GM23248 (cell line): ENCODE measurements at regions not wholly inside any gene's neighbourhood (a gene's known extent, or its start where the extent isn't known, plus 50 kb on each side); places are given as distances from the start of the nearest gene placed in this dataset.

Experiments used
- DNase-seq: peaks from one replicate; pipeline ENCODE4 v3.0.0-alpha.2; 2015
- H2AFZ ChIP-seq: fragments of 200-600 bp; sonication (generic); 2 replicates; pipeline ENCODE4 v1.6.1; 2016; ENCODE audit warnings: antibody characterized with exemption
- H3F3A ChIP-seq: fragments of 200-600 bp; sonication (generic); 2 replicates; pipeline ENCODE4 v1.6.1; 2016; ENCODE audit warnings: mild to moderate bottlenecking, antibody characterized with exemption, mixed run types; ENCODE audit not compliant: insufficient read depth
- H3K27ac ChIP-seq: fragments of 200-600 bp; sonication (generic); 2 replicates; pipeline ENCODE4 v1.5.1; 2016; ENCODE audit warnings: mild to moderate bottlenecking
- H3K27me3 ChIP-seq: fragments of 200-600 bp; sonication (generic); replicated peaks from 2 replicates; pipeline ENCODE4 v1.6.1; 2016; ENCODE audit warnings: mild to moderate bottlenecking; ENCODE audit not compliant: insufficient read depth
- H3K36me3 ChIP-seq: fragments of 200-600 bp; sonication (generic); 2 replicates; pipeline ENCODE4 v1.6.1; 2016; ENCODE audit warnings: low read depth, mild to moderate bottlenecking
- H3K4me1 ChIP-seq: fragments of 200-600 bp; sonication (generic); 2 replicates; pipeline ENCODE4 v1.6.1; 2016; ENCODE audit warnings: mild to moderate bottlenecking; ENCODE audit not compliant: insufficient read depth
- H3K4me2 ChIP-seq: fragments of 200-600 bp; sonication (generic); one replicate; pipeline ENCODE4 v1.6.1; 2016; ENCODE audit warnings: mild to moderate bottlenecking; ENCODE audit not compliant: unreplicated experiment
- H3K4me3 ChIP-seq: fragments of 200-600 bp; sonication (generic); 2 replicates; pipeline ENCODE4 v1.5.1; 2016; ENCODE audit warnings: mild to moderate bottlenecking
- H3K79me2 ChIP-seq: fragments of 200-600 bp; sonication (generic); 2 replicates; pipeline ENCODE4 v1.6.1; 2016; ENCODE audit warnings: mild to moderate bottlenecking; ENCODE audit not compliant: insufficient read depth
- H3K9ac ChIP-seq: fragments of 200-600 bp; sonication (generic); 2 replicates; pipeline ENCODE4 v1.6.1; 2016; ENCODE audit warnings: mild to moderate bottlenecking
- H3K9me2 ChIP-seq: fragments of 200-600 bp; sonication (generic); 2 replicates; pipeline ENCODE4 v1.6.1; 2016; ENCODE audit warnings: mixed run types, mild to moderate bottlenecking, moderate library complexity; ENCODE audit not compliant: insufficient read depth
- H3K9me3 ChIP-seq: fragments of 200-600 bp; sonication (generic); one replicate; pipeline ENCODE4 v1.6.1; 2017; ENCODE audit warnings: low read depth
- H4K20me1 ChIP-seq: fragments of 200-600 bp; sonication (generic); 2 replicates; pipeline ENCODE4 v1.6.0; 2016; ENCODE audit not compliant: insufficient read depth
- EZH2 ChIP-seq: fragments of 200-600 bp; sonication (generic); IDR thresholded peaks from 2 replicates; pipeline ENCODE4 v1.6.1; 2018; ENCODE audit warnings: antibody characterized with exemption, mild to moderate bottlenecking; ENCODE audit not compliant: insufficient read depth, poor library complexity, severe bottlenecking
- EZH2phosphoT487 ChIP-seq: fragments of 200-600 bp; sonication (generic); IDR thresholded peaks from 2 replicates; pipeline ENCODE4 v1.6.1; 2018; ENCODE audit warnings: antibody characterized with exemption, moderate library complexity, mild to moderate bottlenecking, low read depth; ENCODE audit not compliant: insufficient read depth
- WGBS, 2 experiments: methylation state at CpG; one replicate each; pipeline ENCODE4 v1.1.6; 2015 to 2017; ENCODE audit warnings: low lambda C conversion rate in 2 of 2, low coverage in 1 of 2; ENCODE audit errors: missing lambda C conversion rate in 2 of 2; 5-methylcytosine and 5-hydroxymethylcytosine counted together
- in situ Hi-C: fragments of 300-500 bp; cut with MboI; formaldehyde crosslinking; loops from 2 replicates; pipeline ENCODE4 v1.15.0; 2020

- Histone ChIP-seq H3K9me3 (no peaks in the 10 kb centered on the region), H3K4me1 (peaks cover 7% of the 10 kb centered on the region), H3K27ac (no peak overlapping the region), H3K9ac (no peak overlapping the region), H3K79me2 (no peaks in the 10 kb centered on the region), H3K9me2 (no peaks in the 10 kb centered on the region), H4K20me1 (no peaks in the 10 kb centered on the region), H2AFZ (no peak overlapping the region), H3K4me3 (no peak overlapping the region), H3K4me2 (no peak overlapping the region), H3F3A (peaks cover 11% of the 10 kb centered on the region), H3K36me3 (no peaks in the 10 kb centered on the region), H3K27me3 (no peaks in the 10 kb centered on the region)
- no peak for TF ChIP-seq EZH2
- no peak for TF ChIP-seq EZH2phosphoT487
- WGBS, 2 experiments: 84 to 90% methylated on average over 8 of the region's 8 CpGs
- in situ Hi-C loops: no loop called here
- DNase-seq: no peak
Observed at GRCh38 chr18:56083523-56084287, 495.7 kb upstream of the TCF4 start.

DNA sequence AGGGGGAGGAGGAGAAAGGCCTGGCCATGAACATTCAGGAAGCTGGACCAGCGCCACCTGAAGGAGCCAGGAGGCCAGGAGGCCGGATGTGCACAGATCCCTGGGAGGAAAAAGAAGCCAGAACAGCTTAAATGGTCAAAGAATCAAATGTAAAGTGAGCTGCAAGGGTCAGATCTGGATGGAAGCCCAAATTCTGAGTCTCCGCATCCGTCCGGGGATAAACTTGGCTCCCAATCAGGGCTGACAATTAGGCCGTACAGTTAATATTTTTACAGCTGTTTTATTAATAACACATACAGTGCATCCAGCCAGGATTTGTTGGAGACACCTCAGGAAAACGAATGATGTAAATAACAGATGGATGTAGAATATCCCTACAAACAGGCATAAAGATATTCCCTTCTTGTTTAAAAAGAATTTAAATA lies 495.1 kb upstream of the TCF4 start:
- Histone ChIP-seq H3K4me1 (peaks cover 7% of the 10 kb centered on the region), H3K9me2 (no peaks in the 10 kb centered on the region), H3K4me3 (no peak overlapping the region), H3K9ac (no peak overlapping the region), H3K4me2 (no peak overlapping the region), H3K27ac (no peak overlapping the region), H4K20me1 (no peaks in the 10 kb centered on the region), H3F3A (peaks cover 11% of the 10 kb centered on the region), H3K36me3 (no peaks in the 10 kb centered on the region), H3K27me3 (no peaks in the 10 kb centered on the region), H2AFZ (no peak overlapping the region), H3K9me3 (no peaks in the 10 kb centered on the region), H3K79me2 (no peaks in the 10 kb centered on the region)
- 39 to 40% methylated on average over 7 of the region's 7 CpGs for WGBS, 2 experiments
- in situ Hi-C loops: no loop called here
- no peak for TF ChIP-seq EZH2
- TF ChIP-seq EZH2phosphoT487: no peak
- peak; percentile 8 for DNase-seq

GRCh38 chr18:56076723-56077122 lies 488.7 kb upstream of the TCF4 start:
- H3K9me2 ChIP-seq: no peaks in the 10 kb centered on the region
- no peaks in the 10 kb centered on the region for H3K79me2 ChIP-seq
- H3K9ac ChIP-seq: no peak overlapping the region
- no peaks in the 10 kb centered on the region for H3F3A ChIP-seq
- H2AFZ ChIP-seq: no peak overlapping the region
- no peaks in the 10 kb centered on the region for H3K36me3 ChIP-seq
- TF ChIP-seq EZH2phosphoT487 (no peak), EZH2 (no peak)
- in situ Hi-C loops: no loop called here
- no peaks in the 10 kb centered on the region for H3K9me3 ChIP-seq
- DNase-seq: no peak
- 96 to 100% methylated on average over 1 of the region's 1 CpG for WGBS, 2 experiments
- no peak overlapping the region for H3K4me3 ChIP-seq
- H4K20me1 ChIP-seq: no peaks in the 10 kb centered on the region
- no peaks in the 10 kb centered on the region for H3K27me3 ChIP-seq
- no peaks in the 10 kb centered on the region for H3K4me1 ChIP-seq
- H3K27ac ChIP-seq: no peak overlapping the region
- no peak overlapping the region for H3K4me2 ChIP-seq

- no peak for DNase-seq
- no peaks in the 10 kb centered on the region for H3K27me3 ChIP-seq
- H3F3A ChIP-seq: peaks cover 10% of the 10 kb centered on the region; the same call in 1 of the 2 replicates
- in situ Hi-C loops: no loop called here
- 0 out of 2 replicates have a peak overlapping the region, but pooled peaks have one; percentile 40 for H2AFZ ChIP-seq
- H3K36me3 ChIP-seq: no peaks in the 10 kb centered on the region
- H3K79me2 ChIP-seq: no peaks in the 10 kb centered on the region
- H3K4me1 ChIP-seq: peaks cover 8% of the 10 kb centered on the region
- no peaks in the 10 kb centered on the region for H3K9me2 ChIP-seq
- H3K9me3 ChIP-seq: no peaks in the 10 kb centered on the region
- WGBS, 2 experiments: 95% methylated on average over 5 of the region's 5 CpGs
- H4K20me1 ChIP-seq: no peaks in the 10 kb centered on the region
- H3K4me2 ChIP-seq: no peak overlapping the region
- H3K27ac ChIP-seq: no peak overlapping the region
- no peak overlapping the region for H3K4me3 ChIP-seq
- H3K9ac ChIP-seq: no peak overlapping the region
- TF ChIP-seq EZH2phosphoT487: no peak
- no peak for TF ChIP-seq EZH2
Observed at GRCh38 chr18:56068701-56069100, 480.7 kb upstream of the TCF4 start.
